HG03039 (cell line): ENCODE measurements at regions not wholly inside any gene's neighbourhood (a gene's known extent, or its start where the extent isn't known, plus 50 kb on each side); places are given as distances from the start of the nearest gene placed in this dataset.
"Not testable (repeated sequence)": the region's sequence is repeated elsewhere in the genome, so short reads cannot be mapped to it uniquely, and the experiment has no call there.

Source experiments
- ATAC-seq: cut with Tn5 transposase; IDR thresholded peaks from one replicate; pipeline ENCODE4 v1.9.1; 2021; ENCODE audit warnings: mild to moderate bottlenecking, moderate library complexity; ENCODE audit not compliant: unreplicated experiment

- ATAC-seq, result no peak
These were observed 1287.6 kb upstream of the ZEB2 start for GRCh38 chr2:145807554-145807953.

GRCh38 chr2:145806546-145806945 is 1286.6 kb upstream of the ZEB2 start:
- no peak for ATAC-seq

- no peak for ATAC-seq
These were observed 1282.2 kb upstream of the ZEB2 start for GRCh38 chr2:145802133-145802532.

GRCh38 chr2:145801210-145801609 is 1281.3 kb upstream of the ZEB2 start:
- no peak for ATAC-seq

GRCh38 chr2:145800151-145801091 is 1280.5 kb upstream of the ZEB2 start:
- no peak for ATAC-seq

GRCh38 chr2:145799595-145800108 is 1279.7 kb upstream of the ZEB2 start:
- no peak for ATAC-seq

GRCh38 chr2:145798419-145798818 is 1278.5 kb upstream of the ZEB2 start:
- no peak for ATAC-seq

- ATAC-seq, result no peak
These were observed 1277.8 kb upstream of the ZEB2 start for GRCh38 chr2:145797692-145798091.

GRCh38 chr2:145792745-145793144 is 1272.8 kb upstream of the ZEB2 start:
- no peak for ATAC-seq

- no peak for ATAC-seq
These were observed 1269.7 kb upstream of the ZEB2 start for GRCh38 chr2:145789636-145790035.

- ATAC-seq, result not testable (repeated sequence)
These were observed 1267.9 kb upstream of the ZEB2 start for GRCh38 chr2:145787597-145788361.

GRCh38 chr2:145782607-145783006 is 1262.7 kb upstream of the ZEB2 start:
- not testable (repeated sequence) for ATAC-seq

GRCh38 chr2:145777914-145778313 is 1258.0 kb upstream of the ZEB2 start:
- ATAC-seq, result peak; percentile 51

GRCh38 chr2:145777297-145777696 is 1257.4 kb upstream of the ZEB2 start:
- ATAC-seq, result no peak

GRCh38 chr2:145775591-145775990 is 1255.7 kb upstream of the ZEB2 start:
- no peak for ATAC-seq

GRCh38 chr2:145771525-145771924 is 1251.6 kb upstream of the ZEB2 start:
- ATAC-seq, result peak; percentile 96

- no peak for ATAC-seq
These were observed 1249.2 kb upstream of the ZEB2 start for GRCh38 chr2:145769011-145769716.

GRCh38 chr2:145765874-145766273 is 1246.0 kb upstream of the ZEB2 start:
- no peak for ATAC-seq

GRCh38 chr2:145764631-145765030 is 1244.7 kb upstream of the ZEB2 start:
- ATAC-seq, result no peak

GRCh38 chr2:145760781-145761649 is 1241.1 kb upstream of the ZEB2 start:
- no peak for ATAC-seq
